ENCODE measurements at regions not wholly inside any gene's neighbourhood (a gene's known extent, or its start where the extent isn't known, plus 50 kb on each side); places are given as distances from the start of the nearest gene placed in this dataset.

- H3K9me3 ChIP-seq (ENCODE audit: control insufficient read depth in 2 of 2, low read length in 2 of 2): no peaks in the 10 kb centered on the region
- H3K4me1 ChIP-seq (ENCODE audit: control insufficient read depth in 2 of 2, insufficient read depth in 2 of 2, low read length in 2 of 2): no peaks in the 10 kb centered on the region
- H3K36me3 ChIP-seq (ENCODE audit: control insufficient read depth in 2 of 2, insufficient read depth in 2 of 2, low read length in 2 of 2): no peaks in the 10 kb centered on the region
- no peak overlapping the region for H3K27ac ChIP-seq (ENCODE audit: low read depth in 2 of 2, low read length in 2 of 2)
- H3K4me3 ChIP-seq (ENCODE audit: low read length in 2 of 2): no peak overlapping the region
- no peak overlapping the region for H3K9ac ChIP-seq (ENCODE audit: low read depth in 1 of 2, low read length in 2 of 2)
- H3K27me3 ChIP-seq (ENCODE audit: control insufficient read depth in 2 of 2, insufficient read depth in 2 of 2, low read length in 2 of 2): no peaks in the 10 kb centered on the region
These were observed 613.5 kb upstream of the SETBP1 start for GRCh38 chr18:44067186-44067585.

- Histone ChIP-seq H3K36me3 (ENCODE audit: control insufficient read depth in 2 of 2, insufficient read depth in 2 of 2, low read length in 2 of 2) (no peaks in the 10 kb centered on the region), H3K27me3 (ENCODE audit: control insufficient read depth in 2 of 2, insufficient read depth in 2 of 2, low read length in 2 of 2) (no peaks in the 10 kb centered on the region), H3K4me1 (ENCODE audit: control insufficient read depth in 2 of 2, insufficient read depth in 2 of 2, low read length in 2 of 2) (no peaks in the 10 kb centered on the region), H3K9ac (ENCODE audit: low read depth in 1 of 2, low read length in 2 of 2) (no peak overlapping the region), H3K4me3 (ENCODE audit: low read length in 2 of 2) (no peak overlapping the region), H3K9me3 (ENCODE audit: control insufficient read depth in 2 of 2, low read length in 2 of 2) (no peaks in the 10 kb centered on the region), H3K27ac (ENCODE audit: low read depth in 2 of 2, low read length in 2 of 2) (no peak overlapping the region)
These were observed 605.6 kb upstream of the SETBP1 start for GRCh38 chr18:44075038-44075437.

GRCh38 chr18:44079606-44080005, 601.1 kb upstream of the SETBP1 start:
- Histone ChIP-seq H3K4me3 (ENCODE audit: low read length in 2 of 2) (no peak overlapping the region), H3K9me3 (ENCODE audit: control insufficient read depth in 2 of 2, low read length in 2 of 2) (no peaks in the 10 kb centered on the region), H3K9ac (ENCODE audit: low read depth in 1 of 2, low read length in 2 of 2) (no peak overlapping the region), H3K27me3 (ENCODE audit: control insufficient read depth in 2 of 2, insufficient read depth in 2 of 2, low read length in 2 of 2) (no peaks in the 10 kb centered on the region), H3K27ac (ENCODE audit: low read depth in 2 of 2, low read length in 2 of 2) (no peak overlapping the region), H3K4me1 (ENCODE audit: control insufficient read depth in 2 of 2, insufficient read depth in 2 of 2, low read length in 2 of 2) (no peaks in the 10 kb centered on the region), H3K36me3 (ENCODE audit: control insufficient read depth in 2 of 2, insufficient read depth in 2 of 2, low read length in 2 of 2) (no peaks in the 10 kb centered on the region)

- Histone ChIP-seq H3K9me3 (ENCODE audit: control insufficient read depth in 2 of 2, low read length in 2 of 2) (no peaks in the 10 kb centered on the region), H3K27ac (ENCODE audit: low read depth in 2 of 2, low read length in 2 of 2) (no peak overlapping the region), H3K9ac (ENCODE audit: low read depth in 1 of 2, low read length in 2 of 2) (no peak overlapping the region), H3K4me1 (ENCODE audit: control insufficient read depth in 2 of 2, insufficient read depth in 2 of 2, low read length in 2 of 2) (no peaks in the 10 kb centered on the region), H3K27me3 (ENCODE audit: control insufficient read depth in 2 of 2, insufficient read depth in 2 of 2, low read length in 2 of 2) (no peaks in the 10 kb centered on the region), H3K36me3 (ENCODE audit: control insufficient read depth in 2 of 2, insufficient read depth in 2 of 2, low read length in 2 of 2) (no peaks in the 10 kb centered on the region), H3K4me3 (ENCODE audit: low read length in 2 of 2) (no peak overlapping the region)
These were observed 600.6 kb upstream of the SETBP1 start for GRCh38 chr18:44080054-44080453.

- no peak overlapping the region for H3K4me3 ChIP-seq (ENCODE audit: low read length in 2 of 2)
- H3K36me3 ChIP-seq (ENCODE audit: control insufficient read depth in 2 of 2, insufficient read depth in 2 of 2, low read length in 2 of 2): no peaks in the 10 kb centered on the region
- no peaks in the 10 kb centered on the region for H3K9me3 ChIP-seq (ENCODE audit: control insufficient read depth in 2 of 2, low read length in 2 of 2)
- no peaks in the 10 kb centered on the region for H3K4me1 ChIP-seq (ENCODE audit: control insufficient read depth in 2 of 2, insufficient read depth in 2 of 2, low read length in 2 of 2)
- H3K9ac ChIP-seq (ENCODE audit: low read depth in 1 of 2, low read length in 2 of 2): no peak overlapping the region
- H3K27me3 ChIP-seq (ENCODE audit: control insufficient read depth in 2 of 2, insufficient read depth in 2 of 2, low read length in 2 of 2): no peaks in the 10 kb centered on the region
- H3K27ac ChIP-seq (ENCODE audit: low read depth in 2 of 2, low read length in 2 of 2): no peak overlapping the region
These were observed 591.0 kb upstream of the SETBP1 start for GRCh38 chr18:44089732-44090131.

- Histone ChIP-seq H3K27me3 (ENCODE audit: control insufficient read depth in 2 of 2, insufficient read depth in 2 of 2, low read length in 2 of 2) (no peaks in the 10 kb centered on the region), H3K4me3 (ENCODE audit: low read length in 2 of 2) (no peak overlapping the region), H3K36me3 (ENCODE audit: control insufficient read depth in 2 of 2, insufficient read depth in 2 of 2, low read length in 2 of 2) (no peaks in the 10 kb centered on the region), H3K9me3 (ENCODE audit: control insufficient read depth in 2 of 2, low read length in 2 of 2) (no peaks in the 10 kb centered on the region), H3K9ac (ENCODE audit: low read depth in 1 of 2, low read length in 2 of 2) (no peak overlapping the region), H3K4me1 (ENCODE audit: control insufficient read depth in 2 of 2, insufficient read depth in 2 of 2, low read length in 2 of 2) (no peaks in the 10 kb centered on the region), H3K27ac (ENCODE audit: low read depth in 2 of 2, low read length in 2 of 2) (no peak overlapping the region)
These were observed 590.2 kb upstream of the SETBP1 start for GRCh38 chr18:44090453-44090852.

- Histone ChIP-seq H3K36me3 (ENCODE audit: control insufficient read depth in 2 of 2, insufficient read depth in 2 of 2, low read length in 2 of 2) (no peaks in the 10 kb centered on the region), H3K27me3 (ENCODE audit: control insufficient read depth in 2 of 2, insufficient read depth in 2 of 2, low read length in 2 of 2) (no peaks in the 10 kb centered on the region), H3K9ac (ENCODE audit: low read depth in 1 of 2, low read length in 2 of 2) (no peak overlapping the region), H3K4me3 (ENCODE audit: low read length in 2 of 2) (no peak overlapping the region), H3K27ac (ENCODE audit: low read depth in 2 of 2, low read length in 2 of 2) (no peak overlapping the region), H3K4me1 (ENCODE audit: control insufficient read depth in 2 of 2, insufficient read depth in 2 of 2, low read length in 2 of 2) (no peaks in the 10 kb centered on the region), H3K9me3 (ENCODE audit: control insufficient read depth in 2 of 2, low read length in 2 of 2) (no peaks in the 10 kb centered on the region)
These were observed 587.4 kb upstream of the SETBP1 start for GRCh38 chr18:44093253-44093652.

GRCh38 chr18:44096016-44096415, 584.7 kb upstream of the SETBP1 start:
- Histone ChIP-seq H3K9ac (ENCODE audit: low read depth in 1 of 2, low read length in 2 of 2) (no peak overlapping the region), H3K27me3 (ENCODE audit: control insufficient read depth in 2 of 2, insufficient read depth in 2 of 2, low read length in 2 of 2) (no peaks in the 10 kb centered on the region), H3K36me3 (ENCODE audit: control insufficient read depth in 2 of 2, insufficient read depth in 2 of 2, low read length in 2 of 2) (no peaks in the 10 kb centered on the region), H3K4me1 (ENCODE audit: control insufficient read depth in 2 of 2, insufficient read depth in 2 of 2, low read length in 2 of 2) (no peaks in the 10 kb centered on the region), H3K27ac (ENCODE audit: low read depth in 2 of 2, low read length in 2 of 2) (no peak overlapping the region), H3K4me3 (ENCODE audit: low read length in 2 of 2) (no peak overlapping the region), H3K9me3 (ENCODE audit: control insufficient read depth in 2 of 2, low read length in 2 of 2) (no peaks in the 10 kb centered on the region)

- H3K27ac ChIP-seq (ENCODE audit: low read depth in 2 of 2, low read length in 2 of 2): no peak overlapping the region
- H3K36me3 ChIP-seq (ENCODE audit: control insufficient read depth in 2 of 2, insufficient read depth in 2 of 2, low read length in 2 of 2): no peaks in the 10 kb centered on the region
These were observed 582.1 kb upstream of the SETBP1 start for GRCh38 chr18:44098551-44099098.

GRCh38 chr18:44107187-44107586, 573.5 kb upstream of the SETBP1 start:
- no peaks in the 10 kb centered on the region for H3K9me3 ChIP-seq (ENCODE audit: control insufficient read depth in 2 of 2, low read length in 2 of 2)
- no peak overlapping the region for H3K9ac ChIP-seq (ENCODE audit: low read depth in 1 of 2, low read length in 2 of 2)

More at GRCh38 chr18:44098551-44099098, 582.1 kb upstream of the SETBP1 start:
- H3K4me3 ChIP-seq (ENCODE audit: low read length in 2 of 2): no peak overlapping the region
- no peaks in the 10 kb centered on the region for H3K27me3 ChIP-seq (ENCODE audit: control insufficient read depth in 2 of 2, insufficient read depth in 2 of 2, low read length in 2 of 2)
- no peak overlapping the region for H3K9ac ChIP-seq (ENCODE audit: low read depth in 1 of 2, low read length in 2 of 2)
- no peaks in the 10 kb centered on the region for H3K4me1 ChIP-seq (ENCODE audit: control insufficient read depth in 2 of 2, insufficient read depth in 2 of 2, low read length in 2 of 2)
- no peaks in the 10 kb centered on the region for H3K9me3 ChIP-seq (ENCODE audit: control insufficient read depth in 2 of 2, low read length in 2 of 2)

GRCh38 chr18:44111337-44111736, 569.4 kb upstream of the SETBP1 start:
- no peaks in the 10 kb centered on the region for H3K27me3 ChIP-seq (ENCODE audit: control insufficient read depth in 2 of 2, insufficient read depth in 2 of 2, low read length in 2 of 2)
- H3K9me3 ChIP-seq (ENCODE audit: control insufficient read depth in 2 of 2, low read length in 2 of 2): no peaks in the 10 kb centered on the region
- H3K9ac ChIP-seq (ENCODE audit: low read depth in 1 of 2, low read length in 2 of 2): no peak overlapping the region
- no peaks in the 10 kb centered on the region for H3K36me3 ChIP-seq (ENCODE audit: control insufficient read depth in 2 of 2, insufficient read depth in 2 of 2, low read length in 2 of 2)
- H3K4me3 ChIP-seq (ENCODE audit: low read length in 2 of 2): no peak overlapping the region
- no peak overlapping the region for H3K27ac ChIP-seq (ENCODE audit: low read depth in 2 of 2, low read length in 2 of 2)
- no peaks in the 10 kb centered on the region for H3K4me1 ChIP-seq (ENCODE audit: control insufficient read depth in 2 of 2, insufficient read depth in 2 of 2, low read length in 2 of 2)

More at GRCh38 chr18:44107187-44107586, 573.5 kb upstream of the SETBP1 start:
- Histone ChIP-seq H3K36me3 (ENCODE audit: control insufficient read depth in 2 of 2, insufficient read depth in 2 of 2, low read length in 2 of 2) (no peaks in the 10 kb centered on the region), H3K4me1 (ENCODE audit: control insufficient read depth in 2 of 2, insufficient read depth in 2 of 2, low read length in 2 of 2) (no peaks in the 10 kb centered on the region), H3K4me3 (ENCODE audit: low read length in 2 of 2) (no peak overlapping the region), H3K27ac (ENCODE audit: low read depth in 2 of 2, low read length in 2 of 2) (no peak overlapping the region), H3K27me3 (ENCODE audit: control insufficient read depth in 2 of 2, insufficient read depth in 2 of 2, low read length in 2 of 2) (no peaks in the 10 kb centered on the region)

Data from mucosa of rectum (tissue), 2 donors.